K562 (cell line): ENCODE measurements at regions not wholly inside any gene's neighbourhood (a gene's known extent, or its start where the extent isn't known, plus 50 kb on each side); places are given as distances from the start of the nearest gene placed in this dataset.
"Not testable (repeated sequence)": the region's sequence is repeated elsewhere in the genome, so short reads cannot be mapped to it uniquely, and the experiment has no call there.

Source experiments
- ATAC-seq: fragments of 200-7000 bp; cut with Tn5 transposase; 3 replicates; pipeline ENCODE4 v1.9.1; 2020; ENCODE audit warnings: moderate library complexity
- BruUV-seq: library from RNA; stranded (reverse); fragments of 400-500 nt; replicated peaks from 2 replicates; lab custom pipeline; 2021; lab: Mats Ljungman, UMichigan
- CTCF ChIA-PET: fragments of 300-600 bp; formaldehyde crosslinking; extraction: SDS; loops from one replicate; lab custom pipeline; 2021; ENCODE audit warnings: low intra/inter-chr PET ratio; lab: Yijun Ruan, JAX
- POLR2A ChIA-PET: fragments of 300-600, 350-650 bp; sonication (Branson Sonifier 250); formaldehyde crosslinking; extraction: SDS; loops from one replicate; lab custom pipeline; 2021; ENCODE audit warnings: antibody characterized with exemption, inconsistent platforms; lab: Yijun Ruan, JAX
- DNase-seq, 4 experiments: peaks; one replicate each; pipeline versions ENCODE4 v3.0.0 to v3.0.0-alpha.2; 2011 to 2018; ENCODE audit warnings: low spot score in 3 of 4, mixed read lengths in 3 of 4; ENCODE audit errors: extremely low read depth in 1 of 4
- FAIRE-seq: peaks from 2 replicates; lab custom pipeline; 2011; peaks lifted over from hg19 to GRCh38; lab: Jason Lieb, UNC
- H2AFZ ChIP-seq: 2 replicates; pipeline ENCODE4 v1.6.0; 2011; ENCODE audit warnings: low read depth, low read length, control low read depth, inconsistent platforms
- H3K27ac ChIP-seq: fragments of 200-600 bp; 3 replicates; pipeline ENCODE4 v1.8.0; 2011; ENCODE audit warnings: low read depth, mild to moderate bottlenecking, control low read depth, inconsistent platforms, low read length, moderate library complexity, mixed read lengths; ENCODE audit errors: extremely low read depth
- H3K27me3 ChIP-seq, 2 experiments: fragments of 300-600 bp in 1 of 2; 2 replicates in 1 of 2; 3 replicates in 1 of 2; pipeline versions ENCODE4 v1.6.0 to v1.8.0; 2011; ENCODE audit warnings: inconsistent platforms in 2 of 2, low read length in 2 of 2, mild to moderate bottlenecking in 1 of 2, mixed read lengths in 1 of 2, moderate library complexity in 1 of 2; ENCODE audit not compliant: control insufficient read depth in 2 of 2, insufficient read depth in 2 of 2
- H3K36me3 ChIP-seq: fragments of 300-600 bp; 3 replicates; pipeline ENCODE4 v1.8.0; 2011; ENCODE audit warnings: mild to moderate bottlenecking, low read length, inconsistent platforms; ENCODE audit not compliant: control insufficient read depth, insufficient read depth
- H3K4me1 ChIP-seq, 2 experiments: fragments of 200-600 bp in 1 of 2; replicated peaks in 1 of 2; 2 replicates in 1 of 2; 3 replicates in 1 of 2; pipeline versions ENCODE4 v1.5.1 to v1.8.0; 2011; ENCODE audit warnings: inconsistent platforms in 2 of 2, low read length in 2 of 2, mild to moderate bottlenecking in 1 of 2, mixed read lengths in 1 of 2, moderate library complexity in 1 of 2; ENCODE audit not compliant: control insufficient read depth in 2 of 2, insufficient read depth in 2 of 2
- H3K4me2 ChIP-seq: 2 replicates; pipeline ENCODE4 v1.6.1; 2011; ENCODE audit warnings: low read length, control low read depth, inconsistent platforms, mixed read lengths; ENCODE audit not compliant: insufficient read depth
- H3K4me3 ChIP-seq: fragments of 200-600 bp; sonication (generic), shearing (Covaris generic); 2 replicates; pipeline ENCODE4 v1.5.1; 2016; ENCODE audit warnings: control low read depth, inconsistent platforms
- H3K79me2 ChIP-seq: fragments of 200-600 bp; 3 replicates; pipeline ENCODE4 v1.8.0; 2011; ENCODE audit warnings: low read length, inconsistent platforms; ENCODE audit not compliant: control insufficient read depth, insufficient read depth
- H3K9ac ChIP-seq, 2 experiments: 2 replicates each; pipeline versions ENCODE4 v1.6.0 to v1.6.1; 2011; ENCODE audit warnings: low read depth in 2 of 2, low read length in 2 of 2, control low read depth in 1 of 2, inconsistent platforms in 1 of 2, mild to moderate bottlenecking in 1 of 2, mixed read lengths in 1 of 2; ENCODE audit not compliant: insufficient read depth in 1 of 2
- H3K9me1 ChIP-seq: one replicate; pipeline ENCODE4 v1.6.0; 2011; ENCODE audit warnings: inconsistent platforms, mild to moderate bottlenecking, low read length, moderate library complexity; ENCODE audit not compliant: control insufficient read depth, insufficient read depth
- H3K9me3 ChIP-seq: replicated peaks from 2 replicates; pipeline ENCODE4 v1.5.1; 2011; ENCODE audit warnings: low read depth, low read length, inconsistent platforms; ENCODE audit not compliant: control insufficient read depth, insufficient read depth
- H4K20me1 ChIP-seq: replicated peaks from 2 replicates; pipeline ENCODE4 v1.6.1; 2011; ENCODE audit warnings: low read length, inconsistent platforms, mixed read lengths; ENCODE audit not compliant: control insufficient read depth, insufficient read depth
- BHLHE40 ChIP-seq: IDR thresholded peaks from 2 replicates; pipeline ENCODE4 v1.6.1; 2011; ENCODE audit warnings: low read length, improper control_type of control experiment
- EP300 ChIP-seq: IDR thresholded peaks from 2 replicates; pipeline ENCODE4 v1.6.1; 2012; ENCODE audit warnings: low read length, improper control_type of control experiment
- LEF1 ChIP-seq: fragments of 450-650 bp; IDR thresholded peaks from 2 replicates; pipeline ENCODE4 v1.6.1; 2016; ENCODE audit warnings: mild to moderate bottlenecking
- NCOA4 ChIP-seq: fragments of 450-650 bp; IDR thresholded peaks from 2 replicates; pipeline ENCODE4 v1.6.1; 2018; ENCODE audit warnings: mild to moderate bottlenecking; ENCODE audit not compliant: partially characterized antibody
- PCBP1 ChIP-seq: fragments of 200-400 bp; formaldehyde crosslinking; IDR thresholded peaks from 2 replicates; pipeline ENCODE4 v1.6.1; 2018; ENCODE audit warnings: mild to moderate bottlenecking, low read depth, low read length; ENCODE audit not compliant: poor library complexity, severe bottlenecking
- POLR2A ChIP-seq: fragments of 450-650 bp; conservative IDR thresholded peaks from 2 replicates; pipeline ENCODE4 v1.6.1; 2016
- STAT5A ChIP-seq: IDR thresholded peaks from 2 replicates; pipeline ENCODE4 v1.6.1; 2012; ENCODE audit warnings: low read length, inconsistent platforms, borderline replicate concordance
- TCF7L2 ChIP-seq: fragments of 150-350 bp; IDR thresholded peaks from 2 replicates; pipeline ENCODE4 v1.6.1; 2016; ENCODE audit warnings: low read depth, mild to moderate bottlenecking, low read length, moderate library complexity
- ZNF696 ChIP-seq: fragments of 250-450 bp; sonication (Bioruptor Pico); conservative IDR thresholded peaks from 2 replicates; pipeline ENCODE4 v1.4.0; 2020; ENCODE audit warnings: mild to moderate bottlenecking, moderate library complexity
- WGBS: fragments of 100-300 bp; shearing (Covaris generic); methylation state at CpG from one replicate; pipeline ENCODE4 v1.1.6; 2016; ENCODE audit warnings: low coverage, mixed read lengths; ENCODE audit not compliant: insufficient coverage; ENCODE audit errors: missing lambda C conversion rate; 5-methylcytosine and 5-hydroxymethylcytosine counted together
- in situ Hi-C: fragments of 300-500 bp; cut with MboI; formaldehyde crosslinking; loops from 4 replicates; pipeline ENCODE4 v1.15.0; 2018; ENCODE audit warnings: inconsistent platforms, mixed read lengths
- intact Hi-C: fragments of 100-400 bp; cut with micrococcal nuclease; formaldehyde crosslinking; loops from 2 replicates; pipeline ENCODE4 v1.14.2; 2022

DNA sequence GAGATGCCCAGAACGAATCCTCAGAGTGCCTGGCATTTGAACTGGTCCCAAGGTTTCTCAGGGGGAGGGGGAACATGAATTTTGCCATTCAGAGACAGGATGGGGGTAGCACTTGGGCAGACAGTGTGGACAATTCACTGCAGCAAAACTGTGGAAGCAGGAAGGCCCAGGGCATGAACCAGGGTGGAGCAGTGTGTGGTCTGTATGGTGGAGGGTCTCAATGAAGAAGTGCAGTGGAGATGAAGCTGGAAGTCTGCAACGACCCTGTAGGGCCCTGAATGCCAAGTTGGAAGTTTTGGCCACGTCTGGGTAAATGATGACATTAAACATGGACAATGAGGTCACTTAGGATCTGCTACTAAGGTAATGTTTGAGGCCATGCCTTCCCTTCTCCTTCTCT, 273.9 kb downstream of the CDK5RAP2 start (continued):
- TF ChIP-seq ZNF696 (CRISPR knock-in tag): no peak
- no peak for TF ChIP-seq PCBP1
- no peak for TF ChIP-seq NCOA4
- TF ChIP-seq BHLHE40: no peak
- no peak for TF ChIP-seq POLR2A
- TF ChIP-seq LEF1: no peak
- TF ChIP-seq TCF7L2: no peak
- no peak for TF ChIP-seq EP300
- no peak for TF ChIP-seq STAT5A

DNA sequence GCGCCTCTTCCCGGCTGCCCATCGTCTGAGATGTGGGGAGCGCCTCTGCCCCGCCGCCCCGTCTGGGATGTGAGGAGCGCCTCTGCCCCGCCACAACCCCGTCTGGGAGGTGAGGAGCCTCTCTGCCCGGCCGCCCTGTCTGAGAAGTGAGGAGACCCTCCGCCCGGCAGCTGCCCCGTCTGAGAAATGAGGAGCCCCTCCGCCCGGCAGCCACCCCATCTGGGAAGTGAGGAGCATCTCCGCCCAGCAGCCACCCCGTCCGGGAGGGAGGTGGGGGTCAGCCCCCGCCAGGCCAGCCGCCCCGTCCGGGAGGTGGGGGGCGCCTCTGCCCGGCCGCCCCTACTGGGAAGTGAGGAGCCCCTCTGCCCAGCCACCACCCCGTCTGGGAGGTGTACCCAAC, 275.1 kb downstream of the CDK5RAP2 start:
- H3K36me3 ChIP-seq, ATAC-seq, DNase-seq, in situ Hi-C loops, intact Hi-C loops, H3K4me1 ChIP-seq, H4K20me1 ChIP-seq, H3K4me3 ChIP-seq, H3K27ac ChIP-seq, BruUV-seq, FAIRE-seq, H3K27me3 ChIP-seq, H3K9me1 ChIP-seq, H2AFZ ChIP-seq, CTCF ChIA-PET, H3K4me2 ChIP-seq, H3K9me3 ChIP-seq, H3K79me2 ChIP-seq, H3K9ac ChIP-seq, POLR2A ChIA-PET: not testable (repeated sequence)
- 6% methylated on average over 5 of the region's 28 CpGs for WGBS
